CD4-positive, alpha-beta T cell (primary cell): ENCODE measurements at regions not wholly inside any gene's neighbourhood (a gene's known extent, or its start where the extent isn't known, plus 50 kb on each side); places are given as distances from the start of the nearest gene placed in this dataset.

Source experiments
- ATAC-seq: fragments of 200-7000 bp; cut with Tn5 transposase; one replicate; pipeline ENCODE4 v1.10.0; 2022; ENCODE audit warnings: mild to moderate bottlenecking; ENCODE audit not compliant: poor library complexity
- CTCF ChIA-PET: fragments of 350-600 bp; sonication (Branson Sonifier 250); formaldehyde crosslinking; loops from one replicate; lab custom pipeline; 2021; ENCODE audit warnings: antibody characterized with exemption, inconsistent platforms; lab: Charles Lee
- POLR2A ChIA-PET: fragments of 350-600 bp; sonication (Branson Sonifier 250); formaldehyde crosslinking; loops from one replicate; lab custom pipeline; 2021; ENCODE audit warnings: antibody characterized with exemption, inconsistent platforms; lab: Charles Lee
- DNase-seq, 14 experiments: peaks; one replicate each; pipeline ENCODE4 v3.0.0-alpha.2; 2013 to 2020; ENCODE audit warnings: mixed read lengths in 2 of 14
- H3K27ac ChIP-seq, 2 donors: one replicate each; pipeline versions ENCODE4 v1.5.1 to v1.7.0; 2013; ENCODE audit warnings: low read length in 2 of 2, low read depth in 1 of 2, mild to moderate bottlenecking in 1 of 2
- H3K27me3 ChIP-seq, 2 experiments: 1 replicate in 1 of 2; 2 replicates in 1 of 2; pipeline versions ENCODE4 v1.6.1 to v1.7.0; 2013; ENCODE audit warnings: low read length in 2 of 2, control low read depth in 1 of 2, mild to moderate bottlenecking in 1 of 2, moderate library complexity in 1 of 2; ENCODE audit not compliant: insufficient read depth in 2 of 2, control insufficient read depth in 1 of 2
- H3K36me3 ChIP-seq: one replicate; pipeline ENCODE4 v1.6.1; 2013; ENCODE audit warnings: low read length, control low read depth; ENCODE audit not compliant: insufficient read depth
- H3K4me1 ChIP-seq: one replicate; pipeline ENCODE4 v1.6.1; 2013; ENCODE audit warnings: low read length, control low read depth; ENCODE audit not compliant: insufficient read depth
- H3K4me3 ChIP-seq: one replicate; pipeline ENCODE4 v1.5.1; 2013; ENCODE audit warnings: mild to moderate bottlenecking, low read length, moderate library complexity
- H3K9me3 ChIP-seq, 2 experiments: 1 replicate in 1 of 2; 2 replicates in 1 of 2; pipeline versions ENCODE4 v1.6.1 to v1.7.0; 2013; ENCODE audit warnings: low read length in 2 of 2, mild to moderate bottlenecking in 2 of 2, control low read depth in 1 of 2, moderate library complexity in 1 of 2; ENCODE audit not compliant: control insufficient read depth in 1 of 2, insufficient read depth in 1 of 2
- H3K27ac Mint-ChIP-seq: one replicate; pipeline ENCODE4 v1.8.0; 2020; ENCODE audit warnings: mixed read lengths
- H3K27me3 Mint-ChIP-seq: one replicate; pipeline ENCODE4 v1.8.0; 2021; ENCODE audit warnings: mixed read lengths
- H3K36me3 Mint-ChIP-seq: one replicate; pipeline ENCODE4 v1.8.0; 2021; ENCODE audit warnings: low read depth, mixed read lengths
- H3K4me1 Mint-ChIP-seq: one replicate; pipeline ENCODE4 v1.8.0; 2021; ENCODE audit warnings: low read depth, mixed read lengths
- H3K4me3 Mint-ChIP-seq: one replicate; pipeline ENCODE4 v1.8.0; 2020; ENCODE audit warnings: mild to moderate bottlenecking, mixed read lengths
- H3K9me3 Mint-ChIP-seq: one replicate; pipeline ENCODE4 v1.8.0; 2020; ENCODE audit warnings: mixed read lengths
- CTCF ChIP-seq: fragments of 200-600 bp; IDR thresholded peaks from one replicate; pipeline ENCODE4 v1.8.0; 2022; ENCODE audit warnings: antibody characterized with exemption, mild to moderate bottlenecking
- intact Hi-C, 2 experiments: fragments of 100-400 bp; cut with DNase I in 1 of 2; cut with micrococcal nuclease in 1 of 2; formaldehyde crosslinking; loops; one replicate each; pipeline versions ENCODE4 v1.15.1 to v1.9.0; 2023 to 2025; cut with DNase I, micrococcal nuclease

DNA sequence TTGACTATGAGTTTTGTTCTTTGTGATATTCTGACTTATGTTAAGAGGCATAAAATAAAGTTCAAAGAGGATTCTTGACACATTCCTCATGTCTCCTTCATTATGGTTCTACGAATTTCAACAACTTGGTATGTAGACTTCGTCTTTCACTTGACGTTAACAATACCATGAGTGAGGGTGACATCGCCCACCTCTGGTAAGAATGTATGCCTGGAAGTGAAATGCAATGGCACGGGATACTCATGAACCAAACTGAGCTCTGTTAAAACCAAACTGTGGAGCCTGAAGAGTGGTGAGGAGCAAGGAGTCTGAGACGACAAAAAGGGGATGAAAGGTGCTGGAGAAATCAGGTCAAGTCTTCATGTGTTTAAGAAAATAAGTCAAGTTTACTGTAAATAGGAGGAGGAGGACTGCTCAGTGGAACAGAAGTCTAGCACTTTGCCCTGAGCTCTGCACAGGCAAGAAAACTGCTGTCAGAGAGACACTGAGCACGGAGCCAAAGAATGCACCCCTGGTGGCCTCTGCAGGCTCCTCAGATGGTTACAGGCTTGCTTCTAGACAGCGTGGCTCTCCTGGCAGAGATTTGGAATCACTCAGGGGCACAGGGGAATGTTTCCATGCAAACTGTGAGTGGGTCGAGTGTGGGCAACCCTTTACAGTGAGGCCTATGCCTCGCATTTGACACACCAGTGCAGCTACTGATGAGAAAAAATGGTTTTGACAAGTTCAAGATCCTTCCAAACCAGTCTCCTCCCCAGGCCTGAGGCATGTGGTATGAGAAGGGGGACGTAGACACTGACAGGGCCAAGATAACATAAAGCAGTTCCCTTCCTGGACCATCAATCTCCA, 470.1 kb downstream of the IRX1 start:
- H3K27me3 Mint-ChIP-seq, result no peaks in the 10 kb centered on the region

GRCh38 chr5:4068171-4068570, 472.5 kb downstream of the IRX1 start:
- H3K9me3 ChIP-seq, result peaks cover 0 to 9% of the 10 kb centered on the region in 2 experiments
- Mint-ChIP-seq H3K27ac (no peak overlapping the region), H3K4me3 (no peak overlapping the region), H3K9me3 (no peaks in the 10 kb centered on the region), H3K27me3 (no peaks in the 10 kb centered on the region), H3K4me1 (no peaks in the 10 kb centered on the region), H3K36me3 (no peaks in the 10 kb centered on the region)
- no peak overlapping the region for H3K4me3 ChIP-seq
- ChIA-PET POLR2A (no interaction called here), CTCF (no interaction called here)
- ATAC-seq (no peak), DNase-seq (no peak)
- intact Hi-C loops, result no loop called here
- no peak for TF ChIP-seq CTCF
- H3K4me1 ChIP-seq, result no peaks in the 10 kb centered on the region
- no peaks in the 10 kb centered on the region for H3K27me3 ChIP-seq
- H3K36me3 ChIP-seq, result no peaks in the 10 kb centered on the region
- no peak overlapping the region for H3K27ac ChIP-seq

More for the DNA sequence above, 470.1 kb downstream of the IRX1 start:
- Mint-ChIP-seq H3K9me3 (no peaks in the 10 kb centered on the region), H3K4me1 (no peaks in the 10 kb centered on the region), H3K27ac (no peak overlapping the region), H3K36me3 (no peaks in the 10 kb centered on the region), H3K4me3 (no peak overlapping the region)
- no peak for DNase-seq
- peaks cover 0 to 9% of the 10 kb centered on the region in 2 experiments for H3K9me3 ChIP-seq
- no peaks in the 10 kb centered on the region for H3K27me3 ChIP-seq
- ChIA-PET POLR2A (no interaction called here), CTCF (no interaction called here)
- no peaks in the 10 kb centered on the region for H3K36me3 ChIP-seq
- intact Hi-C loops, result no loop called here
- no peak overlapping the region for H3K27ac ChIP-seq
- H3K4me1 ChIP-seq, result no peaks in the 10 kb centered on the region
- ATAC-seq, result no peak
- no peak overlapping the region for H3K4me3 ChIP-seq
- TF ChIP-seq CTCF, result no peak

- H3K27ac ChIP-seq, result no peak overlapping the region
- Mint-ChIP-seq H3K27ac (no peak overlapping the region), H3K36me3 (no peaks in the 10 kb centered on the region), H3K27me3 (no peaks in the 10 kb centered on the region), H3K9me3 (peaks cover 6% of the 10 kb centered on the region), H3K4me1 (no peaks in the 10 kb centered on the region), H3K4me3 (no peak overlapping the region)
- ATAC-seq, result no peak
- no peaks in the 10 kb centered on the region for H3K27me3 ChIP-seq
- no peak overlapping the region for H3K4me3 ChIP-seq
- peaks cover 0 to 9% of the 10 kb centered on the region in 2 experiments for H3K9me3 ChIP-seq
- ChIA-PET CTCF (no interaction called here), POLR2A (no interaction called here)
- DNase-seq, result no peak
- no peak for TF ChIP-seq CTCF
- intact Hi-C loops, result no loop called here
- no peaks in the 10 kb centered on the region for H3K36me3 ChIP-seq
- no peaks in the 10 kb centered on the region for H3K4me1 ChIP-seq
Measured at GRCh38 chr5:4078544-4078943, 482.9 kb downstream of the IRX1 start.
